ENCODE measurements at regions not wholly inside any gene's neighbourhood (a gene's known extent, or its start where the extent isn't known, plus 50 kb on each side); places are given as distances from the start of the nearest gene placed in this dataset.

DNA sequence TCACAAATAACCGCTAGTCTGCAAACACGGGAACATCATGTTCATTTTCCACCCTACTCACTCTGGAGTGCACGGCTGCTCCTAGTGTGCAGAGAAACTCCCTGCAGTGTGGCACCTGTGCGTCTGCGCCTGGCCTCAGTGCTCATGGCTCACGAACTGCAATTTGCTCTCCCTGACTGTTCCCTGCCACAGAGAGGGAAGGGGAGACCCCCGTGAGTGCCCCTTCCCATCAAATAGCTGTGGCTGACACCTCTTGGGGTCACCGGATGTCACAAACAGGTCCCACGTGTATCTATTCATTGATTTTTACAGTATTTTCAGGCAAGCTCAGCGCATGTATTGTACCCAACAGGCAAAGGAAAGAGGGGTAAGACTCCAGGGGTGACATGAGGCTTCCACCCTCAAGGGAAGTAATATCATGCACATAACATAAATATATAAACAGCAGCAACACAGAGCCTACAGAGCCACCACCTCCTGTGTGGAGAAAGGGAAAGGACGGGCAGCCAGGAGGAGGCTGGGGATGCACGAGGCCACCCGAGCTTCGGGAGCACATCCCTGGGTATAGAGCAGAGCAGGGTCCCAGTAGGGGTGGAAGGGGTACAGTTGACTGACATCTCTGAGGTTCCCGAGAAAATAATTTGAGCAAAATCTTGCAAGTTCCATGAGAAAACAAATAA is 140.3 kb upstream of the SOX1 start:
- CTCF ChIA-PET (ENCODE audit: partially characterized antibody), result no interaction called here
- H3K23ac ChIP-seq (ENCODE audit: insufficient read length), result no peak overlapping the region
- FAIRE-seq, result no peak
- no peaks in the 10 kb centered on the region for H3K36me3 ChIP-seq (ENCODE audit: control insufficient read depth in 2 of 4, insufficient read depth in 4 of 4, low read length in 3 of 4)
- no peaks in the 10 kb centered on the region for H4K20me1 ChIP-seq (replicated peaks in 1 of 2; ENCODE audit: control insufficient read depth in 1 of 2, insufficient read depth in 2 of 2, low read length in 2 of 2)
- no peaks in the 10 kb centered on the region for H3K9me3 ChIP-seq (ENCODE audit: insufficient read depth in 2 of 2, low read depth in 1 of 2, low read length in 1 of 2)
- H3K18ac ChIP-seq (ENCODE audit: extremely low read depth, low read length), result no peak overlapping the region
- H3K14ac ChIP-seq (ENCODE audit: insufficient read length), result no peak overlapping the region
- no peak overlapping the region for H2BK5ac ChIP-seq (ENCODE audit: low read depth, low read length)
- no peaks in the 10 kb centered on the region for H3K79me1 ChIP-seq (ENCODE audit: low read depth, low read length)
- no peak overlapping the region for H3K56ac ChIP-seq (replicated peaks; ENCODE audit: insufficient read length, low read depth, low read length)
- no peak overlapping the region for H3K4ac ChIP-seq (replicated peaks; ENCODE audit: insufficient read length, low read depth, low read length)
- H3K4me1 ChIP-seq (replicated peaks in 1 of 4; ENCODE audit: control insufficient read depth in 3 of 4, insufficient read depth in 4 of 4, low read length in 3 of 4), result no peaks in the 10 kb centered on the region
- H2AK5ac ChIP-seq (ENCODE audit: low read depth, low read length), result no peak overlapping the region
- no peaks in the 10 kb centered on the region for H3K79me2 ChIP-seq (ENCODE audit: control insufficient read depth in 1 of 2, insufficient read depth in 2 of 2, low read length in 2 of 2)
- no peak overlapping the region for H4K91ac ChIP-seq (replicated peaks; ENCODE audit: insufficient read length, low read length)
- H2BK20ac ChIP-seq (ENCODE audit: low read length), result no peak overlapping the region
- no peak for DNase-seq (ENCODE audit: low read depth in 1 of 2, low spot score in 2 of 2)
- no peak overlapping the region for H3K27ac ChIP-seq (ENCODE audit: low read depth, low read length)
- POLR2A ChIA-PET (ENCODE audit: partially characterized antibody), result no interaction called here
- no peaks in the 10 kb centered on the region for H3K23me2 ChIP-seq (ENCODE audit: low read depth, low read length)
- H3K4me2 ChIP-seq (ENCODE audit: insufficient read depth in 1 of 2, low read depth in 2 of 2, low read length in 2 of 2), result no peak overlapping the region
- H2BK12ac ChIP-seq (ENCODE audit: low read depth, low read length), result no peak overlapping the region
- no peak overlapping the region for H4K8ac ChIP-seq (ENCODE audit: extremely low read depth, insufficient read depth, low read length)
- no peak overlapping the region for H2BK15ac ChIP-seq (ENCODE audit: low read length)
- no peak overlapping the region for H3K9ac ChIP-seq (replicated peaks in 1 of 4; ENCODE audit: extremely low read depth in 1 of 4, low read depth in 3 of 4, low read length in 3 of 4)
- no peak overlapping the region for H4K5ac ChIP-seq (ENCODE audit: insufficient read length, low read depth, low read length)
- no peak overlapping the region for H2AFZ ChIP-seq (ENCODE audit: low read length)
- WGBS, 2 experiments (ENCODE audit: extremely low coverage in 1 of 2, insufficient coverage in 1 of 2, insufficient read length in 1 of 2, insufficient replicate concordance in 2 of 2, low coverage in 1 of 2, low lambda C conversion rate in 2 of 2, missing lambda C conversion rate in 1 of 2), result 86% methylated on average over 15 of the region's 15 CpGs; no CpG with 5 or more reads in 1 of the 2 experiments
- H3K27me3 ChIP-seq (replicated peaks in 1 of 4; ENCODE audit: control insufficient read depth in 3 of 4, extremely low read depth in 1 of 4, insufficient read depth in 3 of 4, low read length in 3 of 4), result no peaks in the 10 kb centered on the region
- no peak overlapping the region for H3K4me3 ChIP-seq (ENCODE audit: extremely low read depth in 1 of 4, insufficient read depth in 2 of 4, low read depth in 3 of 4, low read length in 4 of 4)
- no peak overlapping the region for H2BK120ac ChIP-seq (replicated peaks; ENCODE audit: low read depth, low read length)
- TF ChIP-seq TAF7 (optimal IDR thresholded peaks at IDR 0.05; ENCODE audit: borderline replicate concordance, low read depth, low read length), result no peak
- TF ChIP-seq KDM4A (IDR thresholded peaks at IDR 0.05; ENCODE audit: low read depth, low read length, severe bottlenecking), result no peak
- no peak for TF ChIP-seq ZNF274 (IDR thresholded peaks at IDR 0.05; ENCODE audit: borderline replicate concordance, extremely low read depth, low read length)
- no peak for TF ChIP-seq RNF2 (IDR thresholded peaks at IDR 0.05; ENCODE audit: borderline replicate concordance, low read depth, low read length, missing control alignments, poor library complexity, severe bottlenecking)
- no peak for TF ChIP-seq GTF2F1 (IDR thresholded peaks at IDR 0.05; ENCODE audit: borderline replicate concordance, low read depth, low read length)
- no peak for TF ChIP-seq TBP (IDR thresholded peaks at IDR 0.05; ENCODE audit: low read depth, low read length)
- no peak for TF ChIP-seq SP4 (IDR thresholded peaks at IDR 0.05; ENCODE audit: low read length)
- TF ChIP-seq TAF1 (IDR thresholded peaks at IDR 0.05; ENCODE audit: low read depth, low read length), result no peak
- TF ChIP-seq CREB1 (IDR thresholded peaks at IDR 0.05), result no peak
- no peak for TF ChIP-seq EP300 (IDR thresholded peaks at IDR 0.05; ENCODE audit: borderline replicate concordance in 1 of 2, low read depth in 2 of 2, low read length in 2 of 2)
- no peak for TF ChIP-seq CHD2 (IDR thresholded peaks at IDR 0.05; ENCODE audit: low read length)
- TF ChIP-seq RXRA (IDR thresholded peaks at IDR 0.05; ENCODE audit: insufficient read depth, low read depth, low read length), result no peak
- no peak for TF ChIP-seq KDM1A (IDR thresholded peaks at IDR 0.05; ENCODE audit: borderline replicate concordance, low read length)
- no peak for TF ChIP-seq NANOG (IDR thresholded peaks at IDR 0.05; ENCODE audit: insufficient read depth, low read depth, low read length, poor library complexity, severe bottlenecking)
